NCI-H187 treated with DMSO at 0.1 percent for 48 hours (cell line): ENCODE measurements at regions not wholly inside any gene's neighbourhood (a gene's known extent, or its start where the extent isn't known, plus 50 kb on each side); places are given as distances from the start of the nearest gene placed in this dataset.
A peak's percentile ranks its signal among the peaks of the same experiment; 100 is the strongest.
"Not testable (repeated sequence)": the region's sequence is repeated elsewhere in the genome, so short reads cannot be mapped to it uniquely, and the experiment has no call there.

ENCODE experiments used
- DNase-seq: peaks from one replicate; lab custom pipeline; 2025; lab: John Stamatoyannopoulos, UW

- DNase-seq, result no peak
These were observed 260.5 kb downstream of the MSX2 start for GRCh38 chr5:174984863-174985262.

- no peak for DNase-seq
These were observed 258.1 kb downstream of the MSX2 start for GRCh38 chr5:174982485-174982884.

GRCh38 chr5:174981416-174981815 lies 257.0 kb downstream of the MSX2 start:
- no peak for DNase-seq

- DNase-seq, result no peak
These were observed 256.6 kb downstream of the MSX2 start for GRCh38 chr5:174980952-174981351.

GRCh38 chr5:174972291-174972690 lies 247.9 kb downstream of the MSX2 start:
- peak; percentile 41 for DNase-seq

- DNase-seq, result no peak
These were observed 246.8 kb downstream of the MSX2 start for GRCh38 chr5:174971210-174971609.

- no peak for DNase-seq
These were observed 246.1 kb downstream of the MSX2 start for GRCh38 chr5:174970502-174970901.

- DNase-seq, result no peak
These were observed 229.5 kb downstream of the MSX2 start for GRCh38 chr5:174953871-174954270.

- peak; percentile 57 for DNase-seq
These were observed 226.9 kb downstream of the MSX2 start for GRCh38 chr5:174951151-174951780.

- no peak for DNase-seq
These were observed 223.2 kb downstream of the MSX2 start for GRCh38 chr5:174947548-174947947.

GRCh38 chr5:174945853-174946252 lies 221.5 kb downstream of the MSX2 start:
- no peak for DNase-seq

- DNase-seq, result no peak
These were observed 219.4 kb downstream of the MSX2 start for GRCh38 chr5:174943785-174944184.

GRCh38 chr5:174943002-174943401 lies 218.6 kb downstream of the MSX2 start:
- DNase-seq, result not testable (repeated sequence)

GRCh38 chr5:174937201-174938123 lies 213.1 kb downstream of the MSX2 start:
- no peak for DNase-seq

GRCh38 chr5:174935854-174936474 lies 211.6 kb downstream of the MSX2 start:
- DNase-seq, result no peak

GRCh38 chr5:174931033-174931432 lies 206.7 kb downstream of the MSX2 start:
- not testable (repeated sequence) for DNase-seq

GRCh38 chr5:174925586-174925985 lies 201.2 kb downstream of the MSX2 start:
- no peak for DNase-seq

- no peak for DNase-seq
These were observed 198.6 kb downstream of the MSX2 start for GRCh38 chr5:174922955-174923354.

- no peak for DNase-seq
These were observed 196.6 kb downstream of the MSX2 start for GRCh38 chr5:174920906-174921550.

- DNase-seq, result no peak
These were observed 195.0 kb downstream of the MSX2 start for GRCh38 chr5:174919351-174919750.

- DNase-seq, result no peak
These were observed 194.3 kb downstream of the MSX2 start for GRCh38 chr5:174918655-174919054.

- no peak for DNase-seq
These were observed 193.7 kb downstream of the MSX2 start for GRCh38 chr5:174917976-174918554.
